Lower leg skin (tissue), 3 donors: ENCODE measurements at regions not wholly inside any gene's neighbourhood (a gene's known extent, or its start where the extent isn't known, plus 50 kb on each side); places are given as distances from the start of the nearest gene placed in this dataset.

ENCODE experiments used
- POLR2A ChIP-seq, 2 donors: fragments of 450-650 bp; IDR thresholded peaks; one replicate each; pipeline ENCODE4 v1.6.1; 2016 to 2017; ENCODE audit warnings: antibody characterized with exemption in 2 of 2, mild to moderate bottlenecking in 1 of 2, moderate library complexity in 1 of 2
- TF ChIP-seq, protein P1 (sequence below), 3 donors: fragments of 450-650 bp; IDR thresholded peaks; one replicate each; pipeline ENCODE4 v1.5.1; 2016; ENCODE audit warnings: antibody characterized with exemption in 3 of 3, mild to moderate bottlenecking in 3 of 3, moderate library complexity in 2 of 3

DNA sequence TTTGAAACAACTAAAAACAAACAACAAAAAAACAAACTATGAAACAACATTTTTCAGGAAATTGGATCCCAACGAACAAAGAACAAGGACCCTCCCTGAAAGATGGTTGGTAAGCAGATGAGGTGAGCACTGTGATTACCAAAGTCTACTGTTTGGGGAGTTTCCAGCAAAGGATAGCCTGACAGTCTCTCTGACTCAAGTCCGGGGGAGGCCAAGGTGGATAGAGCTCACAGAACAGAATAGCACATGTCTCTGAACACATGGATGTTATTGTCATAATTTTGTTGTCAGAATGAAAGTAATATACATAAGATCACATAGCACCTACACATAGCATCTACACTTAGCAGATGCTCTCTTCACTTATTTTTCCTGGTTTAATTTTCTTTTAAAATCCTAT lies 501.3 kb upstream of the TENM4 start:
- TF ChIP-seq, protein P1, sequence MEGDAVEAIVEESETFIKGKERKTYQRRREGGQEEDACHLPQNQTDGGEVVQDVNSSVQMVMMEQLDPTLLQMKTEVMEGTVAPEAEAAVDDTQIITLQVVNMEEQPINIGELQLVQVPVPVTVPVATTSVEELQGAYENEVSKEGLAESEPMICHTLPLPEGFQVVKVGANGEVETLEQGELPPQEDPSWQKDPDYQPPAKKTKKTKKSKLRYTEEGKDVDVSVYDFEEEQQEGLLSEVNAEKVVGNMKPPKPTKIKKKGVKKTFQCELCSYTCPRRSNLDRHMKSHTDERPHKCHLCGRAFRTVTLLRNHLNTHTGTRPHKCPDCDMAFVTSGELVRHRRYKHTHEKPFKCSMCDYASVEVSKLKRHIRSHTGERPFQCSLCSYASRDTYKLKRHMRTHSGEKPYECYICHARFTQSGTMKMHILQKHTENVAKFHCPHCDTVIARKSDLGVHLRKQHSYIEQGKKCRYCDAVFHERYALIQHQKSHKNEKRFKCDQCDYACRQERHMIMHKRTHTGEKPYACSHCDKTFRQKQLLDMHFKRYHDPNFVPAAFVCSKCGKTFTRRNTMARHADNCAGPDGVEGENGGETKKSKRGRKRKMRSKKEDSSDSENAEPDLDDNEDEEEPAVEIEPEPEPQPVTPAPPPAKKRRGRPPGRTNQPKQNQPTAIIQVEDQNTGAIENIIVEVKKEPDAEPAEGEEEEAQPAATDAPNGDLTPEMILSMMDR (IDR thresholded peaks at IDR 0.05): no peak
- no peak for TF ChIP-seq POLR2A (IDR thresholded peaks at IDR 0.05)
